Ascending aorta (tissue), 2 donors: ENCODE measurements at regions not wholly inside any gene's neighbourhood (a gene's known extent, or its start where the extent isn't known, plus 50 kb on each side); places are given as distances from the start of the nearest gene placed in this dataset.

ENCODE experiments used
- DNase-seq, 2 donors: peaks; one replicate each; pipeline ENCODE4 v3.0.0-alpha.2; 2019; ENCODE audit warnings: low spot score in 2 of 2
- H3K27ac ChIP-seq, 2 donors: fragments of 200-600 bp; sonication (generic); one replicate each; pipeline ENCODE4 v1.5.1; 2016 to 2017; ENCODE audit warnings: mild to moderate bottlenecking in 1 of 2
- H3K27me3 ChIP-seq: fragments of 200-600 bp; sonication (generic); one replicate; pipeline ENCODE4 v1.5.1; 2017
- H3K36me3 ChIP-seq, 2 donors: fragments of 200-600 bp; sonication (generic); one replicate each; pipeline ENCODE4 v1.5.1; 2016
- H3K4me1 ChIP-seq, 2 donors: fragments of 200-600 bp; sonication (generic); one replicate each; pipeline ENCODE4 v1.5.1; 2016 to 2017; ENCODE audit warnings: mild to moderate bottlenecking in 1 of 2
- H3K4me3 ChIP-seq, 2 donors: fragments of 200-600 bp; sonication (generic); one replicate each; pipeline ENCODE4 v1.5.1; 2016 to 2017; ENCODE audit warnings: mild to moderate bottlenecking in 1 of 2
- H3K9me3 ChIP-seq, 2 donors: fragments of 200-600 bp; sonication (generic); one replicate each; pipeline ENCODE4 v1.5.1; 2016
- intact Hi-C: fragments of 100-400 bp; cut with DNase I; formaldehyde crosslinking; loops from one replicate; pipeline ENCODE4 v1.15.1; 2023
- TF ChIP-seq, protein P1 (sequence below), 3 experiments: fragments of 200-600 bp in 2 of 3; fragments of 450-650 bp in 1 of 3; sonication (generic) in 2 of 3; IDR thresholded peaks; one replicate each; pipeline ENCODE4 v1.5.1; 2016 to 2019; ENCODE audit warnings: antibody characterized with exemption in 3 of 3, mild to moderate bottlenecking in 1 of 3, moderate library complexity in 1 of 3

DNA sequence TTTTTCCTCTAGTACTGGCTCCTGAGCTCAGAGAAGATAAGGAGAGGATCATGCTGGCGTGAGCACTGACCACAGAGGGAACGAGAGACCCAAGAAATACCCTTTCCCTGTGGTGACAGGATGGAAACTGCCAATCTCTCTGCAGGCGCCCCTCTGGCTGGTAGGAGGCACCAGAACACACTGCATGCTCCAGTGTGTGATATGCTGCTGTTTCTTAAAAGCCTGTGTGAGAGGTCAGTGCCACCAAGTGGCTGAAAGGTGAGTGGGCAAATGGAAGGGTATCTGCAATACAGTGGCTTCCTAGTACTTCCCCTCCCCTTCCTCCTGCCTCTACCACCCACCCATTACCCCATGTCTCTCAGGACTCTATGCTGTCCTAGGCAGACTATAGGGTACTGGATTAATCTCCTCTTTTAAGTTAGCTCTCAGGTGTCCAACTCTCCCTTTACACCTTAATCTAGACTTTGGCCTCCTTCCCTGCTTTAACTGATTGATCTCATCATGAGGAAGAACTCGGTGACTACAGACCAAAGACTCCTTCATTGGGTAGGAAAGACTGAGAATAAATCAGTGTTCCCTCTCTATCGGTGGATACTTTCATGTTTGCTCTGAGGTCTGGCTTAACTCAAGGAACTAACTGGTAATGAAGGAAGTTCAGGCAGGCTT, 283.6 kb downstream of the ADRA2A start:
- no peak overlapping the region for H3K4me3 ChIP-seq
- no peak overlapping the region for H3K27ac ChIP-seq
- no peaks in the 10 kb centered on the region for H3K36me3 ChIP-seq
- DNase-seq = no peak
- TF ChIP-seq, protein P1, sequence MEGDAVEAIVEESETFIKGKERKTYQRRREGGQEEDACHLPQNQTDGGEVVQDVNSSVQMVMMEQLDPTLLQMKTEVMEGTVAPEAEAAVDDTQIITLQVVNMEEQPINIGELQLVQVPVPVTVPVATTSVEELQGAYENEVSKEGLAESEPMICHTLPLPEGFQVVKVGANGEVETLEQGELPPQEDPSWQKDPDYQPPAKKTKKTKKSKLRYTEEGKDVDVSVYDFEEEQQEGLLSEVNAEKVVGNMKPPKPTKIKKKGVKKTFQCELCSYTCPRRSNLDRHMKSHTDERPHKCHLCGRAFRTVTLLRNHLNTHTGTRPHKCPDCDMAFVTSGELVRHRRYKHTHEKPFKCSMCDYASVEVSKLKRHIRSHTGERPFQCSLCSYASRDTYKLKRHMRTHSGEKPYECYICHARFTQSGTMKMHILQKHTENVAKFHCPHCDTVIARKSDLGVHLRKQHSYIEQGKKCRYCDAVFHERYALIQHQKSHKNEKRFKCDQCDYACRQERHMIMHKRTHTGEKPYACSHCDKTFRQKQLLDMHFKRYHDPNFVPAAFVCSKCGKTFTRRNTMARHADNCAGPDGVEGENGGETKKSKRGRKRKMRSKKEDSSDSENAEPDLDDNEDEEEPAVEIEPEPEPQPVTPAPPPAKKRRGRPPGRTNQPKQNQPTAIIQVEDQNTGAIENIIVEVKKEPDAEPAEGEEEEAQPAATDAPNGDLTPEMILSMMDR (IDR thresholded peaks at IDR 0.05) = peak in 1 of 3 experiments; percentile 18
- no peaks in the 10 kb centered on the region for H3K4me1 ChIP-seq
- H3K27me3 ChIP-seq = no peaks in the 10 kb centered on the region
- H3K9me3 ChIP-seq = no peaks in the 10 kb centered on the region
- intact Hi-C loops = no loop called here

DNA sequence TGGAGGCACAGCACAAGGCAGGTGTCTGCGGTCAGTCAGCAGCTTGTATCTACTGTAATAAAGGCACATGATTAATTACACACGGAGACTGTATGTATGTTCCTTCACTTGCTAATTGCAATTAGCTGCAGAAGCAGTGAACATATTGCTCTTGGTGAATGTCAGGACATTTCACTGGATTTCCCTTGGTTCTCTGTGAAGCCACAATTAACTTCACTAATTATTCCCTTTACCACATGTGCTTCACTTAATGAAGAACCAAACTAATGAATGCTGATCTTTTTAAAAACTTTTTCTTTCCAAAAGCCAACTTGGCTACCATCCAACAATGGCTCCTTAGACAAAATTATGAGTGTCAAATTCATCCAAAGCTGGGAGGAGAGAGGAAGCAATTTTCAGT, 290.7 kb downstream of the ADRA2A start:
- Histone ChIP-seq H3K27ac (no peak overlapping the region), H3K4me3 (no peak overlapping the region), H3K36me3 (no peaks in the 10 kb centered on the region), H3K27me3 (no peaks in the 10 kb centered on the region), H3K9me3 (no peaks in the 10 kb centered on the region), H3K4me1 (no peaks in the 10 kb centered on the region)
- TF ChIP-seq, protein P1 (IDR thresholded peaks at IDR 0.05) = no peak
- DNase-seq = no peak
- intact Hi-C loops = no loop called here

DNA sequence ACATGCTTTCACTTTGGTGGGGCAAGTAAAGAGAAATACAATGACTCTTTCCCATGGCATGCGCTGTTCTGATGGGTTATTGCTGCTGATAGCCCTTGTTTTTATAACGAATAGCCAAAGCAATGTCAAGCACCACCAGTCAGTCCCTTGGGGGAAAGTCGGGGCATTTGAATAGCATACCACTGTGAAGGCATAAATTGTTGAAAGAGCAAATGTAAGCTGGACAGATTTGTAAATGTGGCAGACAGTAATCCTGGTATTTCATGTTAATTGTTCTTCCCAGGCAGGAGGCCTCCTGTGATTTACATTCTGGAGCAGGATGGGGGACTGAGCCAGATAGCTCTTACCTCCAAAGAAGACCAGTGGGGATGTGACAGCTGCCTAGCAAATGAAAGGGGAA, 293.3 kb downstream of the ADRA2A start:
- intact Hi-C loops = no loop called here
- TF ChIP-seq, protein P1 (IDR thresholded peaks at IDR 0.05) = no peak

DNA sequence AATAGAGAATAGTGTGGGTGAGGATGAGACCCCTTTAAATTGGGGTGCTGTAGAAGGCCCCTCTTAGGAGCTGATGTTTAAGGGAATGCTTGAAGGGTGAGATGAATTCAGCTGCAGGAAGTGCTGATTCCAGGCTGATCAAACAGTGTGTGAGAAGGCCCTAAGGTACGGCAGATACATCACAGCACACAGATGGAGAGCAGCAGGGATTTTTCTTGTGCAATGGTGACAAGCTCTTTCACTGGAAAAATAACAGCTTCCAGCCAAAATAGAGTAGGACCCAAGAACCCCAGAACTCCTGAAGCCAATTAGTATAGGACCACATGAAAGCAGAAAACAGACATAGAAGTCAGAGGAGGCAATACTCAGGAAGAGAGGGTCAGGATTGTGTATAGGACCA, 296.9 kb downstream of the ADRA2A start:
- Histone ChIP-seq H3K4me1 (no peaks in the 10 kb centered on the region), H3K9me3 (no peaks in the 10 kb centered on the region), H3K4me3 (no peak overlapping the region), H3K36me3 (no peaks in the 10 kb centered on the region), H3K27ac (no peak overlapping the region), H3K27me3 (no peaks in the 10 kb centered on the region)
- intact Hi-C loops = no loop called here
- no peak for DNase-seq
- TF ChIP-seq, protein P1 (IDR thresholded peaks at IDR 0.05) = no peak

More for the DNA sequence above, 293.3 kb downstream of the ADRA2A start:
- Histone ChIP-seq H3K36me3 (no peaks in the 10 kb centered on the region), H3K4me3 (no peak overlapping the region), H3K27ac (no peak overlapping the region), H3K4me1 (no peaks in the 10 kb centered on the region), H3K9me3 (no peaks in the 10 kb centered on the region), H3K27me3 (no peaks in the 10 kb centered on the region)
- DNase-seq = no peak

DNA sequence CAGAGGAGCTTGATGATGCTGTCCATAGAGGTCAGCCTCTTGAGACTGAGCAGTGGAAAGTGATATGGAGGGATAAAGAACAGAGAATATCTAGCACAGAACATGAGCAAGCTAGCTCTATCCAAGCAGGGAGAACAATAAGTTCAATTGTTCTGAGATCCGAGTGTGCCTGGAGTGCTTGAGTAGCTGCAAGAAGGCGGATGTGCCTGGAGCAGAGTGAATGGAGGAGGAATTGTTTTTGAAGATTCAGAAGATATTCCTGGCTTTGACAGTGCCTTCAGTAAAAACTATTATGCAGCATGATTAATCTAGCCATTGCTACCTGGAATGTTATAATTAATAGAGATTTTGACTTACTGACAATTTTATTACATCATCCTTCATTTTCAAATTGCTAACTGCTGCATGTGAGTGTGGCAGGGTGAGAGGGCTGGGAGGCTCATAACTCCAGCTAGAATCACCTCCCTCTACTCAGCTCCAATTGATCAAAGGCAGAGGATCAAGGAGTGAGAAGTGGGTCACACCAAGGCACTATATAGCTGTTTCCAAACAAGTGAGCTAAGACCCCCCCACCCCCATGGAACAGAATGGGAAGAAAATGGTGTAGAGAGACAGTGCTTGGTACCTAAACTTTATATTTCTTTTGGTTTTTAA, 302.8 kb downstream of the ADRA2A start:
- no peak overlapping the region for H3K4me3 ChIP-seq
- H3K36me3 ChIP-seq = no peaks in the 10 kb centered on the region
- TF ChIP-seq, protein P1 (IDR thresholded peaks at IDR 0.05) = no peak
- DNase-seq = no peak
- no peaks in the 10 kb centered on the region for H3K9me3 ChIP-seq
- no peak overlapping the region for H3K27ac ChIP-seq
- intact Hi-C loops = no loop called here
- H3K27me3 ChIP-seq = no peaks in the 10 kb centered on the region
- H3K4me1 ChIP-seq = no peaks in the 10 kb centered on the region
